ENCODE measurements at regions not wholly inside any gene's neighbourhood (a gene's known extent, or its start where the extent isn't known, plus 50 kb on each side); places are given as distances from the start of the nearest gene placed in this dataset.
A peak's percentile ranks its signal among the peaks of the same experiment; 100 is the strongest.

DNA sequence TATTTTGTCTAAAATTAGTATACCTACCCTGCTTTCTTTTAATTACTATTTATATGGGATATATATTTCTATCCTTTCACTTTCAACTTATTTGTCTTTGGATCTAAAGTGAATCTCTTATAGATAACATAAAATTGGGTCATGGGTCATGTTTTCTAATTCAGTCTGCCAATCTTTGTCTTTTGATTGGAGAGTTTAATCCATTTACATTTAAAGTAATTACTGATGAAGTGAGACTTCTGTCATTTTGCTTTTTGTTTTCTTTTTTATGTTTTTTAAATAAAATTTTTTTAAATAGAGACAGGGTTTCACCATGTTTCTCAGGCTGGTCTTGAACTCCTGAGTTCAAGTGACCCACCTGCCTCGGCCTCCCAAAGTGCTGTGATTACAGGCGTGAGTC, 50.5 kb upstream of the PRDM1 start:
- Histone ChIP-seq H3K36me3 (no peaks in the 10 kb centered on the region), H3K27ac (no peak overlapping the region), H3K9me3 (no peaks in the 10 kb centered on the region), H3K27me3 (no peaks in the 10 kb centered on the region), H3K4me1 (no peaks in the 10 kb centered on the region), H3K4me3 (replicated peaks in 1 of 3) (no peak overlapping the region)
- DNase-seq = no peak
- TF ChIP-seq, protein P1, sequence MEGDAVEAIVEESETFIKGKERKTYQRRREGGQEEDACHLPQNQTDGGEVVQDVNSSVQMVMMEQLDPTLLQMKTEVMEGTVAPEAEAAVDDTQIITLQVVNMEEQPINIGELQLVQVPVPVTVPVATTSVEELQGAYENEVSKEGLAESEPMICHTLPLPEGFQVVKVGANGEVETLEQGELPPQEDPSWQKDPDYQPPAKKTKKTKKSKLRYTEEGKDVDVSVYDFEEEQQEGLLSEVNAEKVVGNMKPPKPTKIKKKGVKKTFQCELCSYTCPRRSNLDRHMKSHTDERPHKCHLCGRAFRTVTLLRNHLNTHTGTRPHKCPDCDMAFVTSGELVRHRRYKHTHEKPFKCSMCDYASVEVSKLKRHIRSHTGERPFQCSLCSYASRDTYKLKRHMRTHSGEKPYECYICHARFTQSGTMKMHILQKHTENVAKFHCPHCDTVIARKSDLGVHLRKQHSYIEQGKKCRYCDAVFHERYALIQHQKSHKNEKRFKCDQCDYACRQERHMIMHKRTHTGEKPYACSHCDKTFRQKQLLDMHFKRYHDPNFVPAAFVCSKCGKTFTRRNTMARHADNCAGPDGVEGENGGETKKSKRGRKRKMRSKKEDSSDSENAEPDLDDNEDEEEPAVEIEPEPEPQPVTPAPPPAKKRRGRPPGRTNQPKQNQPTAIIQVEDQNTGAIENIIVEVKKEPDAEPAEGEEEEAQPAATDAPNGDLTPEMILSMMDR (IDR thresholded peaks at IDR 0.05) = no peak
- TF ChIP-seq POLR2A (IDR thresholded peaks at IDR 0.05) = no peak
- intact Hi-C loops (cut with DNase I) = no loop called here
- WGBS, 2 donors = 92 to 93% methylated on average over 2 of the region's 2 CpGs

DNA sequence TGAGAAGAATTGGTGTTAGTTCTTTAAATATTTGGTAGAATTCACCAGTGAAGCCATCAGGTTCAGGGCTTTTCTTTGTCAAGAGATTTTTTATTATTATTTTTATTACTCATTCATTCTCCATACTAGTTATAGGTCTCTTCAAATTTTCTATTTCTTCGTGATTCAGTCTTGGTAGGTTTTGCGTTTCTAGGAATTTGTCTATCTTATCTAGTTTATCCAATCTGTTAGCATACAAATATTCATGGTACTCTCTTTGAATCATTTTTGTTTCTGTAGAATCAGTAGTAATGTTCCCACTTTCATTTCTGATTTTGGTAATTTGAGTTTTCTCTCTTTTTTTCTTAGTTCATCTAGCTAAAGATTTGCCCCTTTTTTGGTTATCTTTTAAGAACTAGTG, 52.3 kb upstream of the PRDM1 start:
- no peaks in the 10 kb centered on the region for H3K36me3 ChIP-seq
- no peaks in the 10 kb centered on the region for H3K27me3 ChIP-seq
- TF ChIP-seq, protein P1 (IDR thresholded peaks at IDR 0.05) = no peak
- no peak for TF ChIP-seq POLR2A (IDR thresholded peaks at IDR 0.05)
- no peak overlapping the region for H3K27ac ChIP-seq
- DNase-seq = no peak
- 76 to 99% methylated on average over 2 of the region's 2 CpGs for WGBS, 2 donors
- H3K4me3 ChIP-seq (replicated peaks in 1 of 3) = no peak overlapping the region
- no peaks in the 10 kb centered on the region for H3K9me3 ChIP-seq
- H3K4me1 ChIP-seq = no peaks in the 10 kb centered on the region
- intact Hi-C loops (cut with DNase I) = no loop called here

DNA sequence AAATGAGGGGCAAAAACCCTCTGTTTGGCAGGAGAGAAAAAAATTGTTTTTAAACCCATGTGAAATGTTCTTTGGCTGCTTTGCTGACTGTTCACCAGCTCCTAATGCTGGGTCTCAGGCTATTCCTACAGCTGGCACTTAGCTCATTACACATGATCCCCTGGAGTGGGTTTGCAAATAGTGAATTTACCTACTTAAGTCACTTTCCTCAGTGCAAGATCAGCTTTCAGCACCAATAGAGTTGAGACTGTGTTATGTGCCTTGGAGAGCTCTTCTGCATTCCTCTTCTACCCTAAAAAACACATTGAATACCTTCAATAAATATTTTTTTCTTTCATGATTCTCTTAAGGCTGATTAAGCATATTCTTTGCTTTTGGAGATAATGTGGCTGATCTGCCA, 58.4 kb upstream of the PRDM1 start:
- Histone ChIP-seq H3K27ac (peak overlapping the region; percentile 38 to 54 (median 50)), H3K4me3 (replicated peaks in 1 of 3) (no peak overlapping the region), H3K9me3 (no peaks in the 10 kb centered on the region), H3K36me3 (no peaks in the 10 kb centered on the region), H3K4me1 (peaks cover 7 to 16% of the 10 kb centered on the region in 2 donors), H3K27me3 (no peaks in the 10 kb centered on the region)
- peak; percentile 19 to 21 for DNase-seq
- TF ChIP-seq, protein P1 (IDR thresholded peaks at IDR 0.05) = no peak
- TF ChIP-seq POLR2A (IDR thresholded peaks at IDR 0.05) = no peak
- intact Hi-C loops (cut with DNase I) = no loop called here

DNA sequence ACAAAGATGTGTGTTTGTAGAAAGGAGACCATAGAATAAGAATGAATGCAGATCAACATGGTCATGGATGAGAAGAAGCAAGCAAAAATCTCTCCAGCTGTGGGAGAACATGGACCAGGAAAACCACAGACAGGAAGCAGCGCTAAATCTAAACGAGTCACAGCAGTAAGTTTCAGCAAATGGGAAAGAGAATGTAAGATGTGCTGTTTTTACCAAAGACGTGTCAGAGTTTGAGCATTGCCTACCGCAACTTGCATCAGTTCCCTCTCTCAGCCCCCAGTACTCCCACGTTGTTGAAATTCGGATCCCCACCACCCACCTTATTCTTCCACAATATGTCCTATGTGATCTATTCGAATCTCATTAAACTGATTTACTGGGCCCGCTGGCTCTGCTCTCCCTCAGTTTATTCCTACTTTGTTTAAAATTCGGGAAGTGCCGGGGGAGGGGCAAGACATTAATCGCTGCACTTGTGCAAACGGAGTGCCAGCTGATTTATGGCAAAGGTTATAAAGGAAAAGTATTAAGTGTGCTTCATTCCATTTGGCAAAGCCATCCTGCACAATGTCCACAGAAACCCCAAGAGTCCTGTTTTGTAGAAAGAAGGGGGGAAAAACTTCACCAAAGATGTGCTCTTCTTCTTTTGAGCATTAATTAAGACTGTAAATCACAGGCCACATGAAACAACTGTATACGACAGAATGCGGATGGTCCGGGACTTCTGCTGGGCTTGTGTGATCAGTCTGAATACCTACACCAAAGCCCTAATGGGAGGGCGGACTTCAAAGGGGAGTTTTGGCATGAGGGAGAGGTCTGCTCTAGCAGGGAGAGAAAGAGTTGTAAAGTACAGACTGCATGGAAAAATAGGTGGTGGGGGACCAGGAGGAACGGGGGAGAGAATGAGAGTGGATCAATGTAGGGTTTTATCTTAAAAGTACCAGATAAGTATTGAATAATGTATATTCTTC, 59.1 kb upstream of the PRDM1 start:
- H3K27ac ChIP-seq = peak overlapping the region in 2 of 3 donors; percentile 50 to 54
- H3K4me1 ChIP-seq = peaks cover 7 to 16% of the 10 kb centered on the region in 2 donors
- no peaks in the 10 kb centered on the region for H3K27me3 ChIP-seq
- no peak for DNase-seq
- WGBS, 2 donors = 54 to 66% methylated on average over 17 of the region's 17 CpGs
- intact Hi-C loops (cut with DNase I) = no loop called here
- TF ChIP-seq POLR2A (IDR thresholded peaks at IDR 0.05) = no peak
- TF ChIP-seq, protein P1 (IDR thresholded peaks at IDR 0.05) = no peak
- no peaks in the 10 kb centered on the region for H3K9me3 ChIP-seq
- H3K36me3 ChIP-seq = no peaks in the 10 kb centered on the region
- H3K4me3 ChIP-seq (replicated peaks in 1 of 3) = no peak overlapping the region

DNA sequence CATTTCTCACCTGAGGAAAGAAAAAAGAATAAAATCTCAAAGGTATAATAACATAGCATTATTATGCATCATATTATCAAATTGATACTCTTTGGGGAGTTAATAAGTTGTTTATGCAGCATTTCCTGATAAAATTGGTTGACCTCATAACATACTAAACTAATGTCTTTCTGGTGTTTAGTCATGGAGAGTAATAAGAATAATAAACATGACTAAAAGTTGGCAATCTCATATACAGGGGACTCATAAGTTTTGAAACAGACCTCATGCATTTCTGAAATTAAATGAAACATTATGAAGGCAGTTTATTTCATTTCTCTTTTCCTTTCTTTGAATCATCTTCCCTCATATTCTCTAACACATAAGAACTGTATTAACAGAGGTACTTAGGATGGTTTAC, 60.5 kb upstream of the PRDM1 start:
- TF ChIP-seq, protein P1 (IDR thresholded peaks at IDR 0.05) = no peak
- TF ChIP-seq POLR2A (IDR thresholded peaks at IDR 0.05) = no peak

More for the DNA sequence above, 60.5 kb upstream of the PRDM1 start:
- H3K9me3 ChIP-seq = no peaks in the 10 kb centered on the region
- H3K4me3 ChIP-seq (replicated peaks in 1 of 3) = no peak overlapping the region
- no peak overlapping the region for H3K27ac ChIP-seq
- H3K36me3 ChIP-seq = no peaks in the 10 kb centered on the region
- DNase-seq = no peak
- intact Hi-C loops (cut with DNase I) = no loop called here
- H3K4me1 ChIP-seq = peaks cover 7 to 16% of the 10 kb centered on the region in 2 donors
- H3K27me3 ChIP-seq = no peaks in the 10 kb centered on the region

Data from thyroid gland (tissue), 4 donors.